GM23338 (cell line): ENCODE measurements at regions not wholly inside any gene's neighbourhood (a gene's known extent, or its start where the extent isn't known, plus 50 kb on each side); places are given as distances from the start of the nearest gene placed in this dataset.

Source experiments
- ATAC-seq: fragments of 200-7000 bp; cut with Tn5 transposase; 3 replicates; pipeline ENCODE4 v1.9.1; 2020
- DNase-seq: peaks from one replicate; pipeline ENCODE4 v3.0.0-alpha.2; 2015; ENCODE audit warnings: low spot score
- H2AFZ ChIP-seq: fragments of 200-600 bp; sonication (generic); 2 replicates; pipeline ENCODE4 v1.8.0; 2016; ENCODE audit warnings: antibody characterized with exemption, mild to moderate bottlenecking, moderate library complexity
- H3F3A ChIP-seq: fragments of 200-600 bp; sonication (generic); replicated peaks from 2 replicates; pipeline ENCODE4 v1.8.0; 2017; ENCODE audit warnings: antibody characterized with exemption, mixed run types, low read depth
- H3K27ac ChIP-seq: fragments of 200-600 bp; sonication (generic); 2 replicates; pipeline ENCODE4 v1.6.1; 2016; ENCODE audit warnings: low read depth
- H3K27me3 ChIP-seq: fragments of 200-600 bp; sonication (generic); 2 replicates; pipeline ENCODE4 v1.8.0; 2016; ENCODE audit warnings: mild to moderate bottlenecking, mixed run types, moderate library complexity; ENCODE audit not compliant: insufficient read depth
- H3K36me3 ChIP-seq: fragments of 200-600 bp; sonication (generic); 2 replicates; pipeline ENCODE4 v1.8.0; 2016; ENCODE audit warnings: mild to moderate bottlenecking; ENCODE audit not compliant: insufficient read depth
- H3K4me1 ChIP-seq: fragments of 200-600 bp; sonication (generic); 2 replicates; pipeline ENCODE4 v1.8.0; 2016; ENCODE audit warnings: mild to moderate bottlenecking, moderate library complexity; ENCODE audit not compliant: insufficient read depth
- H3K4me2 ChIP-seq: fragments of 200-600 bp; sonication (generic); 2 replicates; pipeline ENCODE4 v1.7.1; 2017; ENCODE audit warnings: mixed run types
- H3K4me3 ChIP-seq: fragments of 200-600 bp; sonication (generic); 2 replicates; pipeline ENCODE4 v1.6.1; 2016; ENCODE audit warnings: mixed run types
- H3K79me2 ChIP-seq: fragments of 200-600 bp; sonication (generic); replicated peaks from 2 replicates; pipeline ENCODE4 v1.8.0; 2017; ENCODE audit warnings: mild to moderate bottlenecking; ENCODE audit not compliant: insufficient read depth
- H3K9me2 ChIP-seq: fragments of 200-600 bp; sonication (generic); 2 replicates; pipeline ENCODE4 v1.8.0; 2017; ENCODE audit not compliant: insufficient read depth
- H4K20me1 ChIP-seq: fragments of 200-600 bp; sonication (generic); replicated peaks from 2 replicates; pipeline ENCODE4 v1.8.0; 2017; ENCODE audit warnings: mild to moderate bottlenecking; ENCODE audit not compliant: insufficient read depth
- H3K27ac Mint-ChIP-seq: 2 replicates; pipeline ENCODE4 v1.8.0; 2020; ENCODE audit warnings: inconsistent platforms, mild to moderate bottlenecking, moderate library complexity, mixed read lengths
- H3K27me3 Mint-ChIP-seq: 3 replicates; pipeline ENCODE4 v1.8.0; 2022; ENCODE audit warnings: low read depth, mild to moderate bottlenecking, moderate library complexity, mixed read lengths, inconsistent platforms; ENCODE audit not compliant: insufficient read depth, poor library complexity
- H3K36me3 Mint-ChIP-seq: 3 replicates; pipeline ENCODE4 v1.8.0; 2021; ENCODE audit warnings: low read depth, mild to moderate bottlenecking, inconsistent platforms, moderate library complexity, mixed read lengths
- H3K4me1 Mint-ChIP-seq: 3 replicates; pipeline ENCODE4 v1.8.0; 2020; ENCODE audit warnings: mild to moderate bottlenecking, inconsistent platforms, mixed read lengths
- H3K4me3 Mint-ChIP-seq: 3 replicates; pipeline ENCODE4 v1.8.0; 2021; ENCODE audit warnings: moderate library complexity, mild to moderate bottlenecking, inconsistent platforms, mixed read lengths
- H3K9me3 Mint-ChIP-seq: 3 replicates; pipeline ENCODE4 v1.8.0; 2020; ENCODE audit warnings: moderate library complexity, mild to moderate bottlenecking, inconsistent platforms, mixed read lengths
- CREB1 ChIP-seq: fragments of 250-450 bp; sonication (Bioruptor Pico); IDR thresholded peaks from 2 replicates; pipeline ENCODE4 v1.5.0; 2020; ENCODE audit warnings: low read depth, mild to moderate bottlenecking, moderate library complexity
- CTCF ChIP-seq, 2 experiments: fragments of 200-600 bp in 1 of 2; sonication (generic) in 1 of 2; conservative IDR thresholded peaks; 2 replicates each; pipeline versions ENCODE4 v1.5.1 to v1.6.1; 2016 to 2017; ENCODE audit warnings: antibody characterized with exemption in 2 of 2, low read depth in 2 of 2, mild to moderate bottlenecking in 2 of 2, moderate library complexity in 1 of 2
- ETS1 ChIP-seq: IDR thresholded peaks from 2 replicates; pipeline ENCODE4 v1.6.1; 2016; ENCODE audit warnings: antibody characterized with exemption
- EZH2 ChIP-seq: fragments of 200-600 bp; sonication (generic); IDR thresholded peaks from one replicate; pipeline ENCODE4 v1.8.0; 2017; ENCODE audit warnings: antibody characterized with exemption, mild to moderate bottlenecking, low read depth; ENCODE audit not compliant: unreplicated experiment
- EZH2phosphoT487 ChIP-seq: fragments of 200-600 bp; sonication (generic); IDR thresholded peaks from one replicate; pipeline ENCODE4 v1.8.1; 2018; ENCODE audit warnings: antibody characterized with exemption; ENCODE audit not compliant: unreplicated experiment
- JUNB ChIP-seq: IDR thresholded peaks from one replicate; pipeline ENCODE4 v1.6.1; 2016; ENCODE audit warnings: antibody characterized with exemption; ENCODE audit not compliant: unreplicated experiment
- NANOG ChIP-seq: IDR thresholded peaks from 2 replicates; pipeline ENCODE4 v1.6.1; 2016; ENCODE audit warnings: antibody characterized with exemption, borderline replicate concordance
- POLR2AphosphoS5 ChIP-seq: IDR thresholded peaks from 2 replicates; pipeline ENCODE4 v1.6.1; 2016; ENCODE audit warnings: antibody characterized with exemption, low read depth
- REST ChIP-seq: IDR thresholded peaks from one replicate; pipeline ENCODE4 v1.6.1; 2018; ENCODE audit warnings: antibody characterized with exemption; ENCODE audit not compliant: unreplicated experiment
- STAT1 ChIP-seq: IDR thresholded peaks from one replicate; pipeline ENCODE4 v1.6.1; 2016; ENCODE audit warnings: antibody characterized with exemption; ENCODE audit not compliant: unreplicated experiment
- ZNF114 ChIP-seq: fragments of 250-450 bp; sonication (Bioruptor Pico); IDR thresholded peaks from 2 replicates; pipeline ENCODE4 v1.5.0; 2020; ENCODE audit warnings: mild to moderate bottlenecking, moderate library complexity
- ZNF331 ChIP-seq: fragments of 250-450 bp; sonication (Bioruptor Pico); IDR thresholded peaks from 2 replicates; pipeline ENCODE4 v1.5.0; 2020; ENCODE audit warnings: low read depth, mild to moderate bottlenecking, moderate library complexity
- ZNF462 ChIP-seq: fragments of 250-450 bp; sonication (Bioruptor Pico); IDR thresholded peaks from 2 replicates; pipeline ENCODE4 v1.5.0; 2020; ENCODE audit warnings: mild to moderate bottlenecking, moderate library complexity

GRCh38 chr9:29958469-29958868 is 2385.2 kb upstream of the C9orf72 start:
- no peaks in the 10 kb centered on the region for H3K36me3 ChIP-seq
- Mint-ChIP-seq H3K4me1 (peaks cover 5% of the 10 kb centered on the region; the same call in 2 of the 3 replicates), H3K9me3 (no peaks in the 10 kb centered on the region), H3K36me3 (no peaks in the 10 kb centered on the region), H3K27ac (no peak overlapping the region), H3K27me3 (no peaks in the 10 kb centered on the region), H3K4me3 (no peak overlapping the region)
- ATAC-seq (no peak), DNase-seq (no peak)
- H3K27ac ChIP-seq = no peak overlapping the region
- no peak overlapping the region for H3K4me3 ChIP-seq
- no peaks in the 10 kb centered on the region for H3K79me2 ChIP-seq
- H3K9me2 ChIP-seq = no peaks in the 10 kb centered on the region
- no peak overlapping the region for H3K4me2 ChIP-seq
- no peaks in the 10 kb centered on the region for H3K4me1 ChIP-seq
- H4K20me1 ChIP-seq = no peaks in the 10 kb centered on the region
- no peaks in the 10 kb centered on the region for H3K27me3 ChIP-seq
- TF ChIP-seq STAT1 = no peak
- TF ChIP-seq NANOG = no peak
- no peak for TF ChIP-seq ZNF331 (CRISPR knock-in tag)
- TF ChIP-seq ZNF114 (CRISPR knock-in tag) = no peak
- no peak for TF ChIP-seq CREB1 (CRISPR knock-in tag)
- no peak for TF ChIP-seq CTCF (conservative IDR thresholded peaks at IDR 0.05; ENCODE audit: low read depth in 2 of 2)
- TF ChIP-seq REST = no peak
- no peak for TF ChIP-seq POLR2AphosphoS5
- TF ChIP-seq ZNF462 (CRISPR knock-in tag) = no peak
- no peak for TF ChIP-seq EZH2
- TF ChIP-seq EZH2phosphoT487 = no peak
- no peak for TF ChIP-seq JUNB
- no peak for TF ChIP-seq ETS1
- H2AFZ ChIP-seq = no peak overlapping the region
- no peaks in the 10 kb centered on the region for H3F3A ChIP-seq
